ENCODE measurements at regions not wholly inside any gene's neighbourhood (a gene's known extent, or its start where the extent isn't known, plus 50 kb on each side); places are given as distances from the start of the nearest gene placed in this dataset.

GRCh38 chr9:109604781-109605180 lies 106.7 kb upstream of the PTPN3 start:
- H3K9me3 ChIP-seq = peaks cover 5% of the 10 kb centered on the region in 2 donors
- TF ChIP-seq POLR2A (IDR thresholded peaks at IDR 0.05) (no peak), CTCF (IDR thresholded peaks at IDR 0.05) (no peak), POLR2AphosphoS5 (IDR thresholded peaks at IDR 0.05) (no peak)
- intact Hi-C loops (cut with DNase I; ENCODE audit: low total_unique reads) = no loop called here
- no peak overlapping the region for H3K27ac ChIP-seq
- no peak for DNase-seq (ENCODE audit: low spot score in 2 of 2)
- H3K4me3 ChIP-seq = no peak overlapping the region
- H3K27me3 ChIP-seq = no peaks in the 10 kb centered on the region
- H3K36me3 ChIP-seq = no peaks in the 10 kb centered on the region
- no peaks in the 10 kb centered on the region for H3K4me1 ChIP-seq

GRCh38 chr9:109609060-109609459 lies 111.0 kb upstream of the PTPN3 start:
- H3K27me3 ChIP-seq = no peaks in the 10 kb centered on the region
- no peaks in the 10 kb centered on the region for H3K9me3 ChIP-seq
- intact Hi-C loops (cut with DNase I; ENCODE audit: low total_unique reads) = no loop called here
- no peak overlapping the region for H3K4me3 ChIP-seq
- H3K27ac ChIP-seq = no peak overlapping the region
- DNase-seq (ENCODE audit: low spot score in 2 of 2) = no peak
- H3K4me1 ChIP-seq = no peaks in the 10 kb centered on the region
- H3K36me3 ChIP-seq = no peaks in the 10 kb centered on the region
- TF ChIP-seq CTCF (IDR thresholded peaks at IDR 0.05) = no peak
- no peak for TF ChIP-seq POLR2AphosphoS5 (IDR thresholded peaks at IDR 0.05)
- TF ChIP-seq POLR2A (IDR thresholded peaks at IDR 0.05) = no peak

- peaks cover 0 to 8% of the 10 kb centered on the region in 2 donors for H3K9me3 ChIP-seq
- no peak for DNase-seq (ENCODE audit: low spot score in 2 of 2)
- no peak for TF ChIP-seq POLR2A (IDR thresholded peaks at IDR 0.05)
- TF ChIP-seq POLR2AphosphoS5 (IDR thresholded peaks at IDR 0.05) = no peak
- no peaks in the 10 kb centered on the region for H3K27me3 ChIP-seq
- H3K4me1 ChIP-seq = no peaks in the 10 kb centered on the region
- no peaks in the 10 kb centered on the region for H3K36me3 ChIP-seq
- no peak overlapping the region for H3K27ac ChIP-seq
- H3K4me3 ChIP-seq = no peak overlapping the region
- intact Hi-C loops (cut with DNase I; ENCODE audit: low total_unique reads) = no loop called here
Measured at GRCh38 chr9:109616571-109617120, 118.5 kb upstream of the PTPN3 start.

- TF ChIP-seq POLR2A (IDR thresholded peaks at IDR 0.05) = no peak
- TF ChIP-seq CTCF (IDR thresholded peaks at IDR 0.05) = no peak
- no peak for TF ChIP-seq POLR2AphosphoS5 (IDR thresholded peaks at IDR 0.05)
- DNase-seq (ENCODE audit: low spot score in 2 of 2) = no peak
Measured at GRCh38 chr9:109619310-109619709, 121.2 kb upstream of the PTPN3 start.

GRCh38 chr9:109624143-109624542 lies 126.0 kb upstream of the PTPN3 start:
- Histone ChIP-seq H3K4me3 (no peak overlapping the region), H3K9me3 (no peaks in the 10 kb centered on the region), H3K4me1 (no peaks in the 10 kb centered on the region), H3K27ac (no peak overlapping the region), H3K36me3 (no peaks in the 10 kb centered on the region), H3K27me3 (no peaks in the 10 kb centered on the region)
- intact Hi-C loops (cut with DNase I; ENCODE audit: low total_unique reads) = no loop called here
- TF ChIP-seq POLR2AphosphoS5 (IDR thresholded peaks at IDR 0.05) (no peak), POLR2A (IDR thresholded peaks at IDR 0.05) (no peak), CTCF (IDR thresholded peaks at IDR 0.05) (no peak)
- DNase-seq (ENCODE audit: low spot score in 2 of 2) = no peak

More at GRCh38 chr9:109619310-109619709, 121.2 kb upstream of the PTPN3 start:
- Histone ChIP-seq H3K36me3 (no peaks in the 10 kb centered on the region), H3K4me3 (no peak overlapping the region), H3K9me3 (peaks cover 0 to 8% of the 10 kb centered on the region in 2 donors), H3K27me3 (no peaks in the 10 kb centered on the region), H3K27ac (no peak overlapping the region), H3K4me1 (no peaks in the 10 kb centered on the region)
- intact Hi-C loops (cut with DNase I; ENCODE audit: low total_unique reads) = no loop called here

GRCh38 chr9:109624896-109625295 lies 126.8 kb upstream of the PTPN3 start:
- H3K9me3 ChIP-seq = no peaks in the 10 kb centered on the region
- H3K27ac ChIP-seq = no peak overlapping the region
- H3K27me3 ChIP-seq = no peaks in the 10 kb centered on the region
- no peak for TF ChIP-seq POLR2A (IDR thresholded peaks at IDR 0.05)
- H3K4me3 ChIP-seq = no peak overlapping the region
- intact Hi-C loops (cut with DNase I; ENCODE audit: low total_unique reads) = no loop called here
- no peak for DNase-seq (ENCODE audit: low spot score in 2 of 2)
- no peaks in the 10 kb centered on the region for H3K36me3 ChIP-seq
- H3K4me1 ChIP-seq = no peaks in the 10 kb centered on the region
